DND-41 (cell line): ENCODE measurements at regions not wholly inside any gene's neighbourhood (a gene's known extent, or its start where the extent isn't known, plus 50 kb on each side); places are given as distances from the start of the nearest gene placed in this dataset.

ENCODE experiments used
- ATAC-seq: fragments of 200-7000 bp; cut with Tn5 transposase; 3 replicates; pipeline ENCODE4 v1.9.1; 2021; ENCODE audit warnings: low read depth; ENCODE audit not compliant: insufficient read depth
- DNase-seq: peaks from one replicate; pipeline ENCODE4 v3.0.0-alpha.2; 2020
- H2AFZ ChIP-seq: 2 replicates; pipeline ENCODE4 v1.6.0; 2012; ENCODE audit warnings: low read depth, low read length
- H3K27ac ChIP-seq: 2 replicates; pipeline ENCODE4 v1.5.1; 2012; ENCODE audit warnings: low read length, inconsistent platforms
- H3K27me3 ChIP-seq: fragments of 200-600 bp; sonication (generic); 2 replicates; pipeline ENCODE4 v1.6.0; 2012; ENCODE audit warnings: low read length, mild to moderate bottlenecking, inconsistent platforms; ENCODE audit not compliant: insufficient read depth, poor library complexity
- H3K36me3 ChIP-seq: 2 replicates; pipeline ENCODE4 v1.5.1; 2012; ENCODE audit warnings: low read length, inconsistent platforms; ENCODE audit not compliant: insufficient read depth
- H3K4me1 ChIP-seq: 2 replicates; pipeline ENCODE4 v1.5.1; 2012; ENCODE audit warnings: mild to moderate bottlenecking, low read length; ENCODE audit not compliant: insufficient read depth
- H3K4me2 ChIP-seq: 2 replicates; pipeline ENCODE4 v1.6.0; 2012; ENCODE audit warnings: mild to moderate bottlenecking, moderate library complexity, low read length, inconsistent platforms; ENCODE audit not compliant: insufficient read depth
- H3K4me3 ChIP-seq, 2 experiments: fragments of 200-600 bp in 1 of 2; shearing (Covaris generic) in 1 of 2; 2 replicates each; pipeline ENCODE4 v1.5.1; 2012 to 2016; ENCODE audit warnings: inconsistent platforms in 2 of 2, low read length in 2 of 2, mild to moderate bottlenecking in 2 of 2, low read depth in 1 of 2, moderate library complexity in 1 of 2
- H3K79me2 ChIP-seq: 2 replicates; pipeline ENCODE4 v1.6.0; 2012; ENCODE audit warnings: low read length, inconsistent platforms; ENCODE audit not compliant: insufficient read depth
- H3K9ac ChIP-seq: 2 replicates; pipeline ENCODE4 v1.6.0; 2012; ENCODE audit warnings: low read depth, mild to moderate bottlenecking, inconsistent platforms, low read length, moderate library complexity
- H3K9me3 ChIP-seq: 2 replicates; pipeline ENCODE4 v1.5.1; 2012; ENCODE audit warnings: low read length, moderate library complexity, mild to moderate bottlenecking, inconsistent platforms; ENCODE audit not compliant: insufficient read depth, severe bottlenecking
- H4K20me1 ChIP-seq: 2 replicates; pipeline ENCODE4 v1.6.0; 2012; ENCODE audit warnings: low read length; ENCODE audit not compliant: insufficient read depth
- EZH2 ChIP-seq: IDR thresholded peaks from 3 replicates; pipeline ENCODE4 v1.6.1; 2012; ENCODE audit warnings: borderline replicate concordance, low read depth, mild to moderate bottlenecking, moderate library complexity, low read length, inconsistent platforms; ENCODE audit not compliant: severe bottlenecking
- TF ChIP-seq, protein P1 (sequence below): IDR thresholded peaks from 2 replicates; pipeline ENCODE4 v1.5.1; 2012; ENCODE audit warnings: borderline replicate concordance, low read length, moderate library complexity, mild to moderate bottlenecking; ENCODE audit not compliant: poor library complexity, severe bottlenecking; ENCODE audit errors: extremely low read depth

DNA sequence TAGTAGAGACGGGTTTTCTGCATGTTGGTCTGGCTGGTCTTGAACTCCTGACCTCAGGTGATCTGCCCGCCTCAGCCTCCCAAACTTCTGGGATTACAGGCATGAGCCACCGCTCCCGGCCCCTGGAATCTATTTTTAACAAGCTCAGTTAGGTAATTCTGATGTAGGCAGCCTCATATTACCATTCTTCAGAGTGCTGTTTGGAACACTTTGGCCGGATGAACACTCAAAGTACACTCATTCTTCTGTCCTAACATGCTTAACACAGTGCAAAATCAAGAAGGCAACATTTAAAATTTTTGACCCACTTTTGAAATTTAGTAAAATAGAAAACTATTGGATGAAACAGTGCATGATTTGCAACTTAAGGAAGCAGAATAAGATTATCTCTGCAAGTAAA, 586.7 kb upstream of the CHORDC1 start:
- H2AFZ ChIP-seq = no peak overlapping the region
- no peaks in the 10 kb centered on the region for H3K79me2 ChIP-seq
- no peak overlapping the region for H3K9ac ChIP-seq
- H3K36me3 ChIP-seq = no peaks in the 10 kb centered on the region
- DNase-seq (no peak), ATAC-seq (no peak)
- no peaks in the 10 kb centered on the region for H4K20me1 ChIP-seq
- no peaks in the 10 kb centered on the region for H3K27me3 ChIP-seq
- TF ChIP-seq, protein P1, sequence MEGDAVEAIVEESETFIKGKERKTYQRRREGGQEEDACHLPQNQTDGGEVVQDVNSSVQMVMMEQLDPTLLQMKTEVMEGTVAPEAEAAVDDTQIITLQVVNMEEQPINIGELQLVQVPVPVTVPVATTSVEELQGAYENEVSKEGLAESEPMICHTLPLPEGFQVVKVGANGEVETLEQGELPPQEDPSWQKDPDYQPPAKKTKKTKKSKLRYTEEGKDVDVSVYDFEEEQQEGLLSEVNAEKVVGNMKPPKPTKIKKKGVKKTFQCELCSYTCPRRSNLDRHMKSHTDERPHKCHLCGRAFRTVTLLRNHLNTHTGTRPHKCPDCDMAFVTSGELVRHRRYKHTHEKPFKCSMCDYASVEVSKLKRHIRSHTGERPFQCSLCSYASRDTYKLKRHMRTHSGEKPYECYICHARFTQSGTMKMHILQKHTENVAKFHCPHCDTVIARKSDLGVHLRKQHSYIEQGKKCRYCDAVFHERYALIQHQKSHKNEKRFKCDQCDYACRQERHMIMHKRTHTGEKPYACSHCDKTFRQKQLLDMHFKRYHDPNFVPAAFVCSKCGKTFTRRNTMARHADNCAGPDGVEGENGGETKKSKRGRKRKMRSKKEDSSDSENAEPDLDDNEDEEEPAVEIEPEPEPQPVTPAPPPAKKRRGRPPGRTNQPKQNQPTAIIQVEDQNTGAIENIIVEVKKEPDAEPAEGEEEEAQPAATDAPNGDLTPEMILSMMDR = no peak
- TF ChIP-seq EZH2 = no peak
- no peak overlapping the region for H3K4me2 ChIP-seq
- no peaks in the 10 kb centered on the region for H3K9me3 ChIP-seq
- H3K27ac ChIP-seq = no peak overlapping the region
- H3K4me3 ChIP-seq = no peak overlapping the region
- H3K4me1 ChIP-seq = no peaks in the 10 kb centered on the region

DNA sequence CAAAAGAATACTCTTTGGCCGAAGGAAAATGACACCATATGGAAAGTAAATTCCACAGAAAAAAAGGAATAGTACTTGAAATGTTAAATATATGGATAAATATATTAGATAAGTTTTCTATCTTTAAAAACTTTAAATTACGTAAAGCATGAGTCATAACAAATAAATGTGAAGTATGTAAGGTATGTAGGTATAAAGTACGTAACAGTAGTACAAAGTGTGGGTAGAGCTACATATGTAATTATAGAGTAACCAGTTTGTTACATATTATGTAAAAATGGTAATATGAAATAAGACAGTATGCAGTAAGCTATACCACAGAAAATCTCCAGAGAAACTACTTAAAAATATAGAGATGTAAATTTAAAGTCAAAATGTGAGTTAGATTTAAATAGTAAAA, 582.3 kb upstream of the CHORDC1 start:
- no peaks in the 10 kb centered on the region for H3K27me3 ChIP-seq
- no peak overlapping the region for H2AFZ ChIP-seq
- H3K4me1 ChIP-seq = no peaks in the 10 kb centered on the region
- no peak overlapping the region for H3K9ac ChIP-seq
- ATAC-seq = no peak
- H4K20me1 ChIP-seq = no peaks in the 10 kb centered on the region
- no peaks in the 10 kb centered on the region for H3K9me3 ChIP-seq
- no peak overlapping the region for H3K4me3 ChIP-seq
- no peaks in the 10 kb centered on the region for H3K36me3 ChIP-seq
- no peak overlapping the region for H3K27ac ChIP-seq
- H3K4me2 ChIP-seq = no peak overlapping the region
- TF ChIP-seq, protein P1 = no peak
- TF ChIP-seq EZH2 = no peak
- no peak for DNase-seq
- H3K79me2 ChIP-seq = no peaks in the 10 kb centered on the region

DNA sequence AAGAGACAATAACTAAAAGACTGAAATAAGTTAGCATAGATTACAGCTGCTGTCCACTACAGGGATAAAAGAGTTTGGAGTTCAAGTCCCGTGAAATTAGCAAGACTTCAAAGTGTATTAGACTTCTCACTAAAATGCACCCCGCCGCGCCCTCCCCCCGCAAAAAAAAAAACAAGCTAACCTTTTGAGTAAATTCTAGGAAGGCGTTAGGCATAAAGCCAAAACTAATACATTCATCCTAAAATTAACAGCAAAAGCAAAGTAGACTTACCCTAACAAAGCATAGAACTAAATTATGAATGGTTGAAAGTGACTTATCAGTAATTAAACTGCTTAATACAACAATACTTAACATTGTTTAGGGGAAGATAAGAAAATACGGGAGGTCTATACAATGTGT, 581.0 kb upstream of the CHORDC1 start:
- TF ChIP-seq EZH2 = no peak
- TF ChIP-seq, protein P1 = no peak

DNA sequence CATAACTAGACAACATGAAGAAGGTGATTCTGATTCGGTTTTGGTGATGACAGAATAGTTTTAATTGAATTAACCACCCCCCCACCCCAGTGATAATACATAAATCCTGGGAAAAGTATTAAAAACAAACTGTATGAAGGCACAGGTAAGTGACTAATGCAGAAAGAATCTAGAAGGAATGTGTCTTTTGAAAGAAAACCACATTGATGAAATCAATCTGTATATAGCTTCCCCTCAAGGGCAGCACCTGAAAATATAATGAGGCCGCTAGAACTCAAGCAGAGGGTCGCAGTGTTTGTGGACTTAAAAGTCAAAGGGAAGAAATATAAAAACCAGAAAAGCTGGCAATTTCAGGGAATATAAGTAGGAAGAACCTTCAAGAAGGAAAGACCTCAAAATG, 580.5 kb upstream of the CHORDC1 start:
- Histone ChIP-seq H2AFZ (no peak overlapping the region), H4K20me1 (no peaks in the 10 kb centered on the region), H3K9me3 (no peaks in the 10 kb centered on the region), H3K4me2 (no peak overlapping the region), H3K4me1 (no peaks in the 10 kb centered on the region), H3K27ac (no peak overlapping the region), H3K36me3 (no peaks in the 10 kb centered on the region), H3K27me3 (no peaks in the 10 kb centered on the region), H3K9ac (no peak overlapping the region), H3K4me3 (no peak overlapping the region), H3K79me2 (no peaks in the 10 kb centered on the region)
- TF ChIP-seq, protein P1 = no peak
- no peak for TF ChIP-seq EZH2
- DNase-seq (no peak), ATAC-seq (no peak)

More for the DNA sequence above, 581.0 kb upstream of the CHORDC1 start:
- Histone ChIP-seq H3K27me3 (no peaks in the 10 kb centered on the region), H3K36me3 (no peaks in the 10 kb centered on the region), H4K20me1 (no peaks in the 10 kb centered on the region), H3K9me3 (no peaks in the 10 kb centered on the region), H3K4me1 (no peaks in the 10 kb centered on the region), H3K4me2 (no peak overlapping the region), H2AFZ (no peak overlapping the region), H3K9ac (no peak overlapping the region), H3K4me3 (no peak overlapping the region), H3K79me2 (no peaks in the 10 kb centered on the region), H3K27ac (no peak overlapping the region)
- DNase-seq (no peak), ATAC-seq (no peak)
